AG09319 (cell line): ENCODE measurements at regions not wholly inside any gene's neighbourhood (a gene's known extent, or its start where the extent isn't known, plus 50 kb on each side); places are given as distances from the start of the nearest gene placed in this dataset.

Experiments used
- DNase-seq: peaks from one replicate; pipeline ENCODE4 v3.0.0-alpha.2; 2010; ENCODE audit warnings: low read depth; ENCODE audit errors: extremely low read depth
- TF ChIP-seq, protein P1 (sequence below): IDR thresholded peaks from 2 replicates; pipeline ENCODE4 v1.5.1; 2011; ENCODE audit warnings: low read depth, mild to moderate bottlenecking, inconsistent platforms, low read length, moderate library complexity

GRCh38 chr22:23516304-23516703, 63.8 kb downstream of the IGLL1 start:
- TF ChIP-seq, protein P1, sequence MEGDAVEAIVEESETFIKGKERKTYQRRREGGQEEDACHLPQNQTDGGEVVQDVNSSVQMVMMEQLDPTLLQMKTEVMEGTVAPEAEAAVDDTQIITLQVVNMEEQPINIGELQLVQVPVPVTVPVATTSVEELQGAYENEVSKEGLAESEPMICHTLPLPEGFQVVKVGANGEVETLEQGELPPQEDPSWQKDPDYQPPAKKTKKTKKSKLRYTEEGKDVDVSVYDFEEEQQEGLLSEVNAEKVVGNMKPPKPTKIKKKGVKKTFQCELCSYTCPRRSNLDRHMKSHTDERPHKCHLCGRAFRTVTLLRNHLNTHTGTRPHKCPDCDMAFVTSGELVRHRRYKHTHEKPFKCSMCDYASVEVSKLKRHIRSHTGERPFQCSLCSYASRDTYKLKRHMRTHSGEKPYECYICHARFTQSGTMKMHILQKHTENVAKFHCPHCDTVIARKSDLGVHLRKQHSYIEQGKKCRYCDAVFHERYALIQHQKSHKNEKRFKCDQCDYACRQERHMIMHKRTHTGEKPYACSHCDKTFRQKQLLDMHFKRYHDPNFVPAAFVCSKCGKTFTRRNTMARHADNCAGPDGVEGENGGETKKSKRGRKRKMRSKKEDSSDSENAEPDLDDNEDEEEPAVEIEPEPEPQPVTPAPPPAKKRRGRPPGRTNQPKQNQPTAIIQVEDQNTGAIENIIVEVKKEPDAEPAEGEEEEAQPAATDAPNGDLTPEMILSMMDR, result no peak
- DNase-seq, result no peak

DNA sequence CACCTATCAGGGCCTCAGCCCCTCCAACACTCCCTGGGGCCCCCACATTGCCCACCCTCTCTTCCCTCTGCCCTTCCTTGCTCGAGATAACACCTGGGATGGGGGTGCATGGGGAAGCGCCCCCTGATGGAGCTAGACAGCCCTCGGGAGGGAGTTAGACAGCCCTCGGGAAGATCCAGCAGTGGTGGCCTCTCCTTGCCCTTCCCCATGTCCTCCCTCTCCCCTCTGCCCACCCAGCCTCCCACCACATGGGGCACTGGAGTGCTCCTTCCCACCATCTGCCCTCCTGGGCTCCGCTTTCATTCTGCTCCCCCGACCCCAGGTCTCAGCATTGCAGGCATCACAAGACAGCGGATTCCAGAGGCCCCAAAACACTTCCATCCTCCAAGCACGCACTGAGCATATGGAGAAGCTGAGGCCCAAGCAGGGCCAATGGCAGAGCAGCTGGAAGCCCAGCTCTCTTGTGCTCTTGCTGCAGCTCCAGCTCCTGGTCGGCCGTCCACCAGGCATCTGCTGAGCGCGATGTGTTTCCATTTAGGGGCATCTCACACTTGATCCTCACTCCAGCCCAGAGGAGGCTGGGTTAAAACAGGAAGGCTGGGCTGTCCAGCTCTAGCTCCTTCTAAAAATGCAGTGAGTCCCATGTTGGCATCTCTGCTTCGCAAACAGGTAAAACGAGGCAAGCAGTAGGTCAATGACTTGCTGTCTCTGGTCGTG, 65.6 kb downstream of the IGLL1 start:
- TF ChIP-seq, protein P1, result no peak
- DNase-seq, result no peak

- TF ChIP-seq, protein P1, result no peak
- no peak for DNase-seq
These were observed 66.4 kb downstream of the IGLL1 start for GRCh38 chr22:23513705-23514104.

DNA sequence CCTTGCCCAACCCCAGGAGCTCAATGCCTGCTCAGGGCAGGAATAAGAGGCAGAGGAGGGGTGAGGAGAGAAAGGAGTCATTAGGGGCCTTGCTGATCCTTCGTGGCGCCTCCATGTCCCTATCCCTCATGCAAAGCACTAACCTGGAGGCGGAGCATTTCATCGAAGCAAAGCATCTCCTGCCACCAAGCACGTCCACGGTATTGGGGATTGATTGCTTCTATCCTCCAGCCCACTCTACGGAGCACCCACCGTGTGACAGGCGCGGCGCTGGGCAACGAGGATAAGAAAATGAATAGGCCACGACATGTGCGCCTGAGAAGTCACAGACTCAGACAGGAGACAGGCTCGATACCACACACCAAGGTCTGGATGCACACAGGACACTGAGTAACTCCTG, 67.0 kb downstream of the IGLL1 start:
- TF ChIP-seq, protein P1, result no peak
- no peak for DNase-seq

DNA sequence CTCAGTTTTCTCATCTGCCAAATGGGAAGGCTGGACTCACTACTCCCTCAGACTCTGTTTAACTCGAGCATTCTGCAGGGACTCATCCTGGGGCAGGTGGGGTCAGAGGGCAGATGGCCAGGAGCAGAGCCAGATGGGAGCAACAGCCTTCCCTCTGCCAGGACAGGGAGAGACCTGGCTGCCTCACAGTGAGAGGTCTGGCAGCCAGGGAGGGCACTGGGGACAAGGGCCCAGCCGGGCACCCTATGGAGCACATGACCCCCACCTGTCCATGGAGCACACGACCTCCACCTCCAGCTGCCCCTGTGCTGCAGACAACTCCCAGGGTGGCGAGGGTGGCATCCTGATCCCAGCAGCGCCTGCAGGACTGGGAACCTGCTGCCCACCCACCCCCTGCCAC, 67.4 kb downstream of the IGLL1 start:
- TF ChIP-seq, protein P1, result no peak

GRCh38 chr22:23512348-23512705, 67.8 kb downstream of the IGLL1 start:
- TF ChIP-seq, protein P1, result no peak

More for the DNA sequence above, 67.4 kb downstream of the IGLL1 start:
- DNase-seq, result no peak

GRCh38 chr22:23511627-23512347, 68.3 kb downstream of the IGLL1 start:
- DNase-seq, result no peak
- TF ChIP-seq, protein P1, result no peak

More at GRCh38 chr22:23512348-23512705, 67.8 kb downstream of the IGLL1 start:
- DNase-seq, result no peak
